ENCODE measurements at regions not wholly inside any gene's neighbourhood (a gene's known extent, or its start where the extent isn't known, plus 50 kb on each side); places are given as distances from the start of the nearest gene placed in this dataset.

DNA sequence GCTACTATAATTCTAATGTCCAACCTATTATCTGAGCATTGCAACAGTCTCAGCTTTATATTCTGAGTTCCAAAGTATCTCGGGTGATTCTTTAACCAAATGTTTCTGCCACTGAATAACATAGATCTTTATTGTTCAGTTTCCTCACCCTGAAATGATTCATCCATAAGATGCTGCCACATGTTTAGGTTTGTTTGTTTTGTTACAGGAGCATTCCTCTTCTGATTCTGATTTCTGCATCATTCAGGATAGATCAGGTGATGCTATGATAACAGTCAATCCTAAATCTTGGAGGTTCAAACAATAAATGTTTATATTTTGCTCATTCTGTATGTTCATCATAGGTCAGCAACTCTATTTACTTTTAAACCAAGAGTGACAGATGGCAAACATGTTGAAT is 927.6 kb downstream of the PCDH7 start:
- Histone ChIP-seq H3K4me3 (ENCODE audit: low read depth in 2 of 2, low read length in 2 of 2) (no peak overlapping the region), H3K36me3 (ENCODE audit: control insufficient read depth, insufficient read depth, low read length) (no peaks in the 10 kb centered on the region), H3K27me3 (ENCODE audit: control insufficient read depth, insufficient read depth, low read length) (no peaks in the 10 kb centered on the region), H3K9me3 (ENCODE audit: control insufficient read depth, insufficient read depth, low read depth, low read length) (no peaks in the 10 kb centered on the region), H3K27ac (ENCODE audit: low read length) (no peak overlapping the region), H3K4me1 (ENCODE audit: control insufficient read depth, insufficient read depth, low read length) (no peaks in the 10 kb centered on the region)
- TF ChIP-seq POLR2AphosphoS5 (IDR thresholded peaks at IDR 0.05; ENCODE audit: low read depth, low read length), result no peak
- no peak for TF ChIP-seq SIN3A (IDR thresholded peaks at IDR 0.05; ENCODE audit: borderline replicate concordance, insufficient read depth, low read depth, low read length)
- TF ChIP-seq, protein P1, sequence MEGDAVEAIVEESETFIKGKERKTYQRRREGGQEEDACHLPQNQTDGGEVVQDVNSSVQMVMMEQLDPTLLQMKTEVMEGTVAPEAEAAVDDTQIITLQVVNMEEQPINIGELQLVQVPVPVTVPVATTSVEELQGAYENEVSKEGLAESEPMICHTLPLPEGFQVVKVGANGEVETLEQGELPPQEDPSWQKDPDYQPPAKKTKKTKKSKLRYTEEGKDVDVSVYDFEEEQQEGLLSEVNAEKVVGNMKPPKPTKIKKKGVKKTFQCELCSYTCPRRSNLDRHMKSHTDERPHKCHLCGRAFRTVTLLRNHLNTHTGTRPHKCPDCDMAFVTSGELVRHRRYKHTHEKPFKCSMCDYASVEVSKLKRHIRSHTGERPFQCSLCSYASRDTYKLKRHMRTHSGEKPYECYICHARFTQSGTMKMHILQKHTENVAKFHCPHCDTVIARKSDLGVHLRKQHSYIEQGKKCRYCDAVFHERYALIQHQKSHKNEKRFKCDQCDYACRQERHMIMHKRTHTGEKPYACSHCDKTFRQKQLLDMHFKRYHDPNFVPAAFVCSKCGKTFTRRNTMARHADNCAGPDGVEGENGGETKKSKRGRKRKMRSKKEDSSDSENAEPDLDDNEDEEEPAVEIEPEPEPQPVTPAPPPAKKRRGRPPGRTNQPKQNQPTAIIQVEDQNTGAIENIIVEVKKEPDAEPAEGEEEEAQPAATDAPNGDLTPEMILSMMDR (IDR thresholded peaks at IDR 0.05), result no peak
- no peak for TF ChIP-seq TCF7L2 (IDR thresholded peaks at IDR 0.05; ENCODE audit: low read depth, low read length)
- TF ChIP-seq, protein P2, sequence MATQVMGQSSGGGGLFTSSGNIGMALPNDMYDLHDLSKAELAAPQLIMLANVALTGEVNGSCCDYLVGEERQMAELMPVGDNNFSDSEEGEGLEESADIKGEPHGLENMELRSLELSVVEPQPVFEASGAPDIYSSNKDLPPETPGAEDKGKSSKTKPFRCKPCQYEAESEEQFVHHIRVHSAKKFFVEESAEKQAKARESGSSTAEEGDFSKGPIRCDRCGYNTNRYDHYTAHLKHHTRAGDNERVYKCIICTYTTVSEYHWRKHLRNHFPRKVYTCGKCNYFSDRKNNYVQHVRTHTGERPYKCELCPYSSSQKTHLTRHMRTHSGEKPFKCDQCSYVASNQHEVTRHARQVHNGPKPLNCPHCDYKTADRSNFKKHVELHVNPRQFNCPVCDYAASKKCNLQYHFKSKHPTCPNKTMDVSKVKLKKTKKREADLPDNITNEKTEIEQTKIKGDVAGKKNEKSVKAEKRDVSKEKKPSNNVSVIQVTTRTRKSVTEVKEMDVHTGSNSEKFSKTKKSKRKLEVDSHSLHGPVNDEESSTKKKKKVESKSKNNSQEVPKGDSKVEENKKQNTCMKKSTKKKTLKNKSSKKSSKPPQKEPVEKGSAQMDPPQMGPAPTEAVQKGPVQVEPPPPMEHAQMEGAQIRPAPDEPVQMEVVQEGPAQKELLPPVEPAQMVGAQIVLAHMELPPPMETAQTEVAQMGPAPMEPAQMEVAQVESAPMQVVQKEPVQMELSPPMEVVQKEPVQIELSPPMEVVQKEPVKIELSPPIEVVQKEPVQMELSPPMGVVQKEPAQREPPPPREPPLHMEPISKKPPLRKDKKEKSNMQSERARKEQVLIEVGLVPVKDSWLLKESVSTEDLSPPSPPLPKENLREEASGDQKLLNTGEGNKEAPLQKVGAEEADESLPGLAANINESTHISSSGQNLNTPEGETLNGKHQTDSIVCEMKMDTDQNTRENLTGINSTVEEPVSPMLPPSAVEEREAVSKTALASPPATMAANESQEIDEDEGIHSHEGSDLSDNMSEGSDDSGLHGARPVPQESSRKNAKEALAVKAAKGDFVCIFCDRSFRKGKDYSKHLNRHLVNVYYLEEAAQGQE (IDR thresholded peaks at IDR 0.05; ENCODE audit: insufficient read depth in 1 of 2, low read depth in 2 of 2, low read length in 1 of 2), result no peak
- intact Hi-C loops (cut with micrococcal nuclease; ENCODE audit: unreplicated experiment), result no loop called here
- DNase-seq (ENCODE audit: low read depth, low spot score) (no peak), ATAC-seq (no peak)
- BruUV-seq (replicated peaks), result no TSS peak
- in situ Hi-C loops (cut with HindIII; ENCODE audit: low pct_unique_long_range_greater_than_20kb, low sequenced_read_pairs), result no loop called here
- ChIA-PET CTCF (no interaction called here), POLR2A (no interaction called here)

- no peaks in the 10 kb centered on the region for H3K4me1 ChIP-seq (ENCODE audit: control insufficient read depth, insufficient read depth, low read length)
- H3K27me3 ChIP-seq (ENCODE audit: control insufficient read depth, insufficient read depth, low read length), result no peaks in the 10 kb centered on the region
- TF ChIP-seq SIN3A (IDR thresholded peaks at IDR 0.05; ENCODE audit: borderline replicate concordance, insufficient read depth, low read depth, low read length), result no peak
- TF ChIP-seq, protein P2 (IDR thresholded peaks at IDR 0.05; ENCODE audit: insufficient read depth in 1 of 2, low read depth in 2 of 2, low read length in 1 of 2), result no peak
- TF ChIP-seq POLR2AphosphoS5 (IDR thresholded peaks at IDR 0.05; ENCODE audit: low read depth, low read length), result no peak
- no peak for TF ChIP-seq TCF7L2 (IDR thresholded peaks at IDR 0.05; ENCODE audit: low read depth, low read length)
- TF ChIP-seq, protein P1 (IDR thresholded peaks at IDR 0.05), result no peak
- in situ Hi-C loops (cut with HindIII; ENCODE audit: low pct_unique_long_range_greater_than_20kb, low sequenced_read_pairs), result no loop called here
- no peaks in the 10 kb centered on the region for H3K9me3 ChIP-seq (ENCODE audit: control insufficient read depth, insufficient read depth, low read depth, low read length)
- no peak for ATAC-seq
- BruUV-seq (replicated peaks), result no TSS peak
- CTCF ChIA-PET, result no interaction called here
- H3K4me3 ChIP-seq (ENCODE audit: low read depth in 2 of 2, low read length in 2 of 2), result no peak overlapping the region
- POLR2A ChIA-PET, result no interaction called here
- DNase-seq (ENCODE audit: low read depth, low spot score), result no peak
- H3K36me3 ChIP-seq (ENCODE audit: control insufficient read depth, insufficient read depth, low read length), result no peaks in the 10 kb centered on the region
- no peak overlapping the region for H3K27ac ChIP-seq (ENCODE audit: low read length)
- intact Hi-C loops (cut with micrococcal nuclease; ENCODE audit: unreplicated experiment), result no loop called here
These were observed 929.7 kb downstream of the PCDH7 start for GRCh38 chr4:31649878-31650277.

Measured in Panc1 (cell line).